ENCODE measurements at regions not wholly inside any gene's neighbourhood (a gene's known extent, or its start where the extent isn't known, plus 50 kb on each side); places are given as distances from the start of the nearest gene placed in this dataset.

GRCh38 chrY:8566198-8566597, 771.1 kb upstream of the TSPY4 start:
- intact Hi-C loops (cut with DNase I; ENCODE audit: low total_unique reads) = no loop called here
- Histone ChIP-seq H3K27ac (no peak overlapping the region), H3K27me3 (no peaks in the 10 kb centered on the region), H3K36me3 (no peaks in the 10 kb centered on the region), H3K4me3 (no peak overlapping the region), H3K9me3 (no peaks in the 10 kb centered on the region), H3K4me1 (no peaks in the 10 kb centered on the region)
- no peak for DNase-seq
- TF ChIP-seq CTCF (IDR thresholded peaks at IDR 0.05) = no peak

- Histone ChIP-seq H3K4me3 (no peak overlapping the region), H3K36me3 (no peaks in the 10 kb centered on the region), H3K9me3 (no peaks in the 10 kb centered on the region), H3K4me1 (no peaks in the 10 kb centered on the region), H3K27ac (no peak overlapping the region), H3K27me3 (no peaks in the 10 kb centered on the region)
- TF ChIP-seq CTCF (IDR thresholded peaks at IDR 0.05) = no peak
- intact Hi-C loops (cut with DNase I; ENCODE audit: low total_unique reads) = no loop called here
- DNase-seq = no peak
These were observed 766.9 kb upstream of the TSPY4 start for GRCh38 chrY:8570384-8570783.

GRCh38 chrY:8572916-8573315, 764.3 kb upstream of the TSPY4 start:
- H3K4me1 ChIP-seq = no peaks in the 10 kb centered on the region
- no peak for TF ChIP-seq CTCF (IDR thresholded peaks at IDR 0.05)
- H3K4me3 ChIP-seq = no peak overlapping the region
- H3K9me3 ChIP-seq = no peaks in the 10 kb centered on the region
- no peak for DNase-seq
- H3K36me3 ChIP-seq = no peaks in the 10 kb centered on the region
- intact Hi-C loops (cut with DNase I; ENCODE audit: low total_unique reads) = no loop called here
- H3K27me3 ChIP-seq = no peaks in the 10 kb centered on the region
- H3K27ac ChIP-seq = no peak overlapping the region

- TF ChIP-seq CTCF (IDR thresholded peaks at IDR 0.05) = no peak
- intact Hi-C loops (cut with DNase I; ENCODE audit: low total_unique reads) = no loop called here
These were observed 754.9 kb upstream of the TSPY4 start for GRCh38 chrY:8582277-8582850.

GRCh38 chrY:8583191-8583590, 754.1 kb upstream of the TSPY4 start:
- no peak for DNase-seq
- H3K27me3 ChIP-seq = no peaks in the 10 kb centered on the region
- TF ChIP-seq CTCF (IDR thresholded peaks at IDR 0.05) = no peak

More at GRCh38 chrY:8582277-8582850, 754.9 kb upstream of the TSPY4 start:
- Histone ChIP-seq H3K4me1 (no peaks in the 10 kb centered on the region), H3K27me3 (no peaks in the 10 kb centered on the region), H3K36me3 (no peaks in the 10 kb centered on the region), H3K9me3 (no peaks in the 10 kb centered on the region), H3K27ac (no peak overlapping the region), H3K4me3 (no peak overlapping the region)
- DNase-seq = no peak

GRCh38 chrY:8590641-8591040, 746.6 kb upstream of the TSPY4 start:
- no peak for TF ChIP-seq CTCF (IDR thresholded peaks at IDR 0.05)
- no peaks in the 10 kb centered on the region for H3K36me3 ChIP-seq
- intact Hi-C loops (cut with DNase I; ENCODE audit: low total_unique reads) = no loop called here
- no peaks in the 10 kb centered on the region for H3K4me1 ChIP-seq
- DNase-seq = no peak
- H3K27me3 ChIP-seq = no peaks in the 10 kb centered on the region
- H3K4me3 ChIP-seq = no peak overlapping the region
- no peak overlapping the region for H3K27ac ChIP-seq
- H3K9me3 ChIP-seq = no peaks in the 10 kb centered on the region

More at GRCh38 chrY:8583191-8583590, 754.1 kb upstream of the TSPY4 start:
- no peaks in the 10 kb centered on the region for H3K36me3 ChIP-seq
- H3K27ac ChIP-seq = no peak overlapping the region
- H3K4me3 ChIP-seq = no peak overlapping the region
- no peaks in the 10 kb centered on the region for H3K4me1 ChIP-seq
- no peaks in the 10 kb centered on the region for H3K9me3 ChIP-seq
- intact Hi-C loops (cut with DNase I; ENCODE audit: low total_unique reads) = no loop called here
